Prostate gland (tissue), 2 donors: ENCODE measurements at regions not wholly inside any gene's neighbourhood (a gene's known extent, or its start where the extent isn't known, plus 50 kb on each side); places are given as distances from the start of the nearest gene placed in this dataset.

ENCODE experiments used
- DNase-seq: peaks from one replicate; pipeline ENCODE4 v3.0.0-alpha.2; 2019; ENCODE audit warnings: low spot score
- H3K27ac ChIP-seq, 2 donors: fragments of 200-600 bp; sonication (generic); 2 replicates each; pipeline ENCODE4 v1.5.1; 2017 to 2019
- H3K27me3 ChIP-seq: fragments of 200-600 bp; sonication (generic); replicated peaks from 2 replicates; pipeline ENCODE4 v1.5.1; 2019; ENCODE audit not compliant: insufficient read depth
- H3K36me3 ChIP-seq, 2 donors: fragments of 200-600 bp; sonication (generic); 1 replicate in 1 of 2; 2 replicates in 1 of 2; pipeline versions ENCODE4 v1.5.1 to v1.8.1; 2017 to 2019
- H3K4me1 ChIP-seq: fragments of 200-600 bp; sonication (generic); replicated peaks from 2 replicates; pipeline ENCODE4 v1.5.1; 2019
- H3K4me3 ChIP-seq, 2 donors: fragments of 200-600 bp; sonication (generic); 2 replicates each; pipeline ENCODE4 v1.5.1; 2017 to 2019
- H3K9me3 ChIP-seq: fragments of 200-600 bp; sonication (generic); 2 replicates; pipeline ENCODE4 v1.5.1; 2017
- CTCF ChIP-seq, 4 experiments: fragments of 200-600 bp in 2 of 4; fragments of 450-650 bp in 2 of 4; sonication (generic) in 2 of 4; IDR thresholded peaks; 1 replicate in 3 of 4; 2 replicates in 1 of 4; pipeline ENCODE4 v1.5.1; 2016 to 2019; ENCODE audit warnings: antibody characterized with exemption in 4 of 4, mild to moderate bottlenecking in 2 of 4, moderate library complexity in 2 of 4
- POLR2A ChIP-seq: fragments of 450-650 bp; IDR thresholded peaks from one replicate; pipeline ENCODE4 v1.6.1; 2016; ENCODE audit warnings: antibody characterized with exemption, mild to moderate bottlenecking
- POLR2AphosphoS5 ChIP-seq: sonication (generic); formaldehyde crosslinking; IDR thresholded peaks from one replicate; pipeline ENCODE4 v1.6.1; 2017; ENCODE audit warnings: antibody characterized with exemption
- WGBS: methylation state at CpG from one replicate; pipeline ENCODE4 v1.1.5; 2018; 5-methylcytosine and 5-hydroxymethylcytosine counted together
- intact Hi-C: fragments of 100-400 bp; cut with DNase I; formaldehyde crosslinking; loops from one replicate; pipeline ENCODE4 v1.14.2; 2022

GRCh38 chr1:30063621-30064280 is 659.6 kb downstream of the MATN1 start:
- no peak for DNase-seq
- H3K9me3 ChIP-seq, result no peaks in the 10 kb centered on the region
- intact Hi-C loops, result no loop called here
- H3K4me3 ChIP-seq, result no peak overlapping the region
- no peaks in the 10 kb centered on the region for H3K36me3 ChIP-seq
- H3K4me1 ChIP-seq, result no peaks in the 10 kb centered on the region
- H3K27me3 ChIP-seq, result peaks cover 2% of the 10 kb centered on the region
- 59% methylated on average over 7 of the region's 7 CpGs for WGBS
- H3K27ac ChIP-seq, result no peak overlapping the region
- TF ChIP-seq POLR2AphosphoS5, result no peak
- no peak for TF ChIP-seq POLR2A
- TF ChIP-seq CTCF (IDR thresholded peaks at IDR 0.05), result no peak

- TF ChIP-seq POLR2AphosphoS5, result no peak
- TF ChIP-seq CTCF (IDR thresholded peaks at IDR 0.05), result no peak
- no peak for TF ChIP-seq POLR2A
- WGBS, result 72% methylated on average over 13 of the region's 13 CpGs
- no peak for DNase-seq
- Histone ChIP-seq H3K4me1 (no peaks in the 10 kb centered on the region), H3K9me3 (no peaks in the 10 kb centered on the region), H3K27ac (no peak overlapping the region), H3K4me3 (no peak overlapping the region), H3K27me3 (no peaks in the 10 kb centered on the region), H3K36me3 (no peaks in the 10 kb centered on the region)
- intact Hi-C loops, result no loop called here
Observed at GRCh38 chr1:30061292-30062220, 661.8 kb downstream of the MATN1 start.

GRCh38 chr1:30060738-30061137 is 662.6 kb downstream of the MATN1 start:
- no peak for DNase-seq
- Histone ChIP-seq H3K9me3 (no peaks in the 10 kb centered on the region), H3K27ac (no peak overlapping the region), H3K4me1 (no peaks in the 10 kb centered on the region), H3K4me3 (no peak overlapping the region), H3K27me3 (no peaks in the 10 kb centered on the region), H3K36me3 (no peaks in the 10 kb centered on the region)
- intact Hi-C loops, result no loop called here
- TF ChIP-seq POLR2AphosphoS5, result no peak
- TF ChIP-seq CTCF (IDR thresholded peaks at IDR 0.05), result no peak
- TF ChIP-seq POLR2A, result no peak
- WGBS, result 55% methylated on average over 4 of the region's 4 CpGs

- Histone ChIP-seq H3K27ac (no peak overlapping the region), H3K4me3 (no peak overlapping the region), H3K36me3 (no peaks in the 10 kb centered on the region), H3K27me3 (peaks cover 2% of the 10 kb centered on the region), H3K4me1 (no peaks in the 10 kb centered on the region), H3K9me3 (no peaks in the 10 kb centered on the region)
- 63% methylated on average over 4 of the region's 4 CpGs for WGBS
- no peak for DNase-seq
- intact Hi-C loops, result no loop called here
- TF ChIP-seq POLR2AphosphoS5 (no peak), POLR2A (no peak), CTCF (IDR thresholded peaks at IDR 0.05) (no peak)
Observed at GRCh38 chr1:30058970-30059369, 664.4 kb downstream of the MATN1 start.
